ENCODE measurements at regions not wholly inside any gene's neighbourhood (a gene's known extent, or its start where the extent isn't known, plus 50 kb on each side); places are given as distances from the start of the nearest gene placed in this dataset.

- Histone ChIP-seq H3K4me3 (ENCODE audit: low read depth, low read length, poor library complexity, severe bottlenecking) (no peak overlapping the region), H3K27ac (ENCODE audit: low read depth, low read length, poor library complexity, severe bottlenecking) (no peak overlapping the region), H2AFZ (ENCODE audit: low read length) (no peak overlapping the region), H3K4me1 (ENCODE audit: insufficient read depth, low read length, poor library complexity, severe bottlenecking) (no peaks in the 10 kb centered on the region), H3K36me3 (ENCODE audit: insufficient read depth, low read length) (no peaks in the 10 kb centered on the region), H4K20me1 (ENCODE audit: insufficient read depth, low read length) (no peaks in the 10 kb centered on the region), H3K4me2 (ENCODE audit: low read length) (no peak overlapping the region), H3K79me2 (ENCODE audit: insufficient read depth, low read depth, low read length) (no peaks in the 10 kb centered on the region), H3K9me3 (ENCODE audit: low read length) (no peaks in the 10 kb centered on the region), H3K9me2 (ENCODE audit: insufficient read depth, low read length) (no peaks in the 10 kb centered on the region)
- no peak for DNase-seq (ENCODE audit: low spot score)
- intact Hi-C loops (cut with micrococcal nuclease; ENCODE audit: unreplicated experiment): no loop called here
- CTCF ChIA-PET (ENCODE audit: unreplicated experiment): no interaction called here
- BruUV-seq (replicated peaks): no TSS peak
- POLR2A ChIA-PET: no interaction called here
- TF ChIP-seq CTCF (conservative IDR thresholded peaks at IDR 0.05; ENCODE audit: low read length): no peak
- no peak for TF ChIP-seq EZH2phosphoT487 (IDR thresholded peaks at IDR 0.05; ENCODE audit: borderline replicate concordance, low read depth, low read length)
Measured at GRCh38 chr4:30002341-30002740, 717.8 kb upstream of the PCDH7 start.

- CTCF ChIA-PET (ENCODE audit: unreplicated experiment): no interaction called here
- Histone ChIP-seq H3K36me3 (ENCODE audit: insufficient read depth, low read length) (no peaks in the 10 kb centered on the region), H3K9me2 (ENCODE audit: insufficient read depth, low read length) (no peaks in the 10 kb centered on the region), H3K9me3 (ENCODE audit: low read length) (no peaks in the 10 kb centered on the region), H3K4me1 (ENCODE audit: insufficient read depth, low read length, poor library complexity, severe bottlenecking) (no peaks in the 10 kb centered on the region), H4K20me1 (ENCODE audit: insufficient read depth, low read length) (no peaks in the 10 kb centered on the region), H2AFZ (ENCODE audit: low read length) (no peak overlapping the region), H3K27ac (ENCODE audit: low read depth, low read length, poor library complexity, severe bottlenecking) (no peak overlapping the region), H3K79me2 (ENCODE audit: insufficient read depth, low read depth, low read length) (no peaks in the 10 kb centered on the region), H3K4me2 (ENCODE audit: low read length) (no peak overlapping the region), H3K4me3 (ENCODE audit: low read depth, low read length, poor library complexity, severe bottlenecking) (no peak overlapping the region)
- no TSS peak for BruUV-seq (replicated peaks)
- TF ChIP-seq CTCF (conservative IDR thresholded peaks at IDR 0.05; ENCODE audit: low read length): no peak
- TF ChIP-seq EZH2phosphoT487 (IDR thresholded peaks at IDR 0.05; ENCODE audit: borderline replicate concordance, low read depth, low read length): no peak
- intact Hi-C loops (cut with micrococcal nuclease; ENCODE audit: unreplicated experiment): no loop called here
- POLR2A ChIA-PET: no interaction called here
- DNase-seq (ENCODE audit: low spot score): no peak
Measured at GRCh38 chr4:30005995-30006394, 714.2 kb upstream of the PCDH7 start.

- Histone ChIP-seq H3K4me3 (ENCODE audit: low read depth, low read length, poor library complexity, severe bottlenecking) (no peak overlapping the region), H2AFZ (ENCODE audit: low read length) (no peak overlapping the region), H3K79me2 (ENCODE audit: insufficient read depth, low read depth, low read length) (no peaks in the 10 kb centered on the region), H3K9me2 (ENCODE audit: insufficient read depth, low read length) (no peaks in the 10 kb centered on the region), H3K4me2 (ENCODE audit: low read length) (no peak overlapping the region), H4K20me1 (ENCODE audit: insufficient read depth, low read length) (no peaks in the 10 kb centered on the region), H3K4me1 (ENCODE audit: insufficient read depth, low read length, poor library complexity, severe bottlenecking) (no peaks in the 10 kb centered on the region), H3K27ac (ENCODE audit: low read depth, low read length, poor library complexity, severe bottlenecking) (no peak overlapping the region), H3K36me3 (ENCODE audit: insufficient read depth, low read length) (no peaks in the 10 kb centered on the region), H3K9me3 (ENCODE audit: low read length) (no peaks in the 10 kb centered on the region)
- DNase-seq (ENCODE audit: low spot score): no peak
- intact Hi-C loops (cut with micrococcal nuclease; ENCODE audit: unreplicated experiment): no loop called here
- ChIA-PET POLR2A (no interaction called here), CTCF (ENCODE audit: unreplicated experiment) (no interaction called here)
- no TSS peak for BruUV-seq (replicated peaks)
- TF ChIP-seq EZH2phosphoT487 (IDR thresholded peaks at IDR 0.05; ENCODE audit: borderline replicate concordance, low read depth, low read length): no peak
- TF ChIP-seq CTCF (conservative IDR thresholded peaks at IDR 0.05; ENCODE audit: low read length): no peak
Measured at GRCh38 chr4:30024526-30024925, 695.6 kb upstream of the PCDH7 start.
